GM12891 (cell line): ENCODE measurements at regions not wholly inside any gene's neighbourhood (a gene's known extent, or its start where the extent isn't known, plus 50 kb on each side); places are given as distances from the start of the nearest gene placed in this dataset.

Experiments
- PAX5 ChIP-seq: IDR thresholded peaks from 2 replicates; pipeline ENCODE4 v1.6.1; 2011; ENCODE audit warnings: low read length, moderate library complexity, mild to moderate bottlenecking; ENCODE audit not compliant: insufficient read depth, severe bottlenecking
- POLR2A ChIP-seq: IDR thresholded peaks from 2 replicates; pipeline ENCODE4 v1.6.1; 2011; ENCODE audit warnings: low read depth, low read length, control low read depth
- POLR2AphosphoS5 ChIP-seq: IDR thresholded peaks from 2 replicates; pipeline ENCODE4 v1.6.1; 2011; ENCODE audit warnings: low read depth, low read length, control low read depth
- POU2F2 ChIP-seq: IDR thresholded peaks from 2 replicates; pipeline ENCODE4 v1.6.1; 2011; ENCODE audit warnings: low read depth, mild to moderate bottlenecking, control low read depth, low read length, moderate library complexity
- SPI1 ChIP-seq: IDR thresholded peaks from 2 replicates; pipeline ENCODE4 v1.6.1; 2011; ENCODE audit warnings: low read depth, low read length, control low read depth
- TAF1 ChIP-seq: IDR thresholded peaks from 2 replicates; pipeline ENCODE4 v1.6.1; 2011; ENCODE audit warnings: low read depth, low read length, control low read depth

DNA sequence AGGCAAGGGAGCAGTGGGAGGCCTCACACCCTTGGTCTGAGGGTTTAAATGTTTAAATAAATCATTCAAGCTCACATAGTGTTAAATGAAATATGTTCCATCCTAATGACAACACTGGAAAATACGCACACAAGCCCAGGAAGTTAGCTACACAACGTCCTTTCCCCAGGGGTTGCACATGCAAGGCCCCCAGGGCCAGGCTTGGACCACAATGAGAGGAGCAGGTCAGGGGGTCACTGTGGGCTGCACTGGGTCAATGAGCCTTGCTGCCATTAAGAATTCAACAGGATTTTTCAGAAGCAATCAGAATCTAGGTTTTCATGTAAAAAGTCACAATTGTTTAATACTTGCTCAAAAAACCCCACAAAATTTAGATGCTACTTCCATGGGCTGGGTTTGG lies 64.9 kb upstream of the ADCY1 start:
- TF ChIP-seq POLR2AphosphoS5: no peak
- no peak for TF ChIP-seq POLR2A
- no peak for TF ChIP-seq SPI1
- no peak for TF ChIP-seq TAF1
- no peak for TF ChIP-seq POU2F2
- no peak for TF ChIP-seq PAX5
